Spleen (tissue), 11 donors: ENCODE measurements at regions not wholly inside any gene's neighbourhood (a gene's known extent, or its start where the extent isn't known, plus 50 kb on each side); places are given as distances from the start of the nearest gene placed in this dataset.

Source experiments
- DNase-seq: peaks from one replicate; pipeline ENCODE4 v3.0.0-alpha.2; 2020
- H3K27ac ChIP-seq, 8 donors: fragments of 200-600 bp; sonication (generic) in 7 of 8; 1 replicate in 4 of 8; 2 replicates in 4 of 8; pipeline versions ENCODE4 v1.5.0 to v1.8.0; 2016 to 2021; ENCODE audit warnings: inconsistent platforms in 4 of 8, mild to moderate bottlenecking in 4 of 8, moderate library complexity in 1 of 8
- H3K27me3 ChIP-seq, 7 donors: fragments of 200-600 bp; sonication (generic) in 6 of 7; replicated peaks in 1 of 7; 1 replicate in 4 of 7; 2 replicates in 3 of 7; pipeline versions ENCODE4 v1.5.0 to v1.8.0; 2016 to 2021; ENCODE audit warnings: inconsistent platforms in 3 of 7, mild to moderate bottlenecking in 1 of 7
- H3K36me3 ChIP-seq, 6 donors: fragments of 200-600 bp; sonication (generic) in 5 of 6; 1 replicate in 4 of 6; 2 replicates in 2 of 6; pipeline versions ENCODE4 v1.5.0 to v1.8.0; 2016 to 2021; ENCODE audit warnings: inconsistent platforms in 2 of 6
- H3K4me1 ChIP-seq, 6 donors: fragments of 200-600 bp; sonication (generic) in 5 of 6; 1 replicate in 3 of 6; 2 replicates in 3 of 6; pipeline versions ENCODE4 v1.5.0 to v1.8.0; 2016 to 2021; ENCODE audit warnings: inconsistent platforms in 3 of 6
- H3K4me3 ChIP-seq, 8 donors: fragments of 200-600 bp; sonication (generic) in 7 of 8; 1 replicate in 4 of 8; 2 replicates in 4 of 8; pipeline versions ENCODE4 v1.5.0 to v1.8.0; 2016 to 2021; ENCODE audit warnings: inconsistent platforms in 4 of 8, mild to moderate bottlenecking in 4 of 8, moderate library complexity in 2 of 8
- H3K9me3 ChIP-seq, 8 donors: fragments of 200-600 bp; sonication (generic) in 7 of 8; 1 replicate in 4 of 8; 2 replicates in 4 of 8; pipeline versions ENCODE4 v1.5.0 to v1.8.0; 2016 to 2021; ENCODE audit warnings: inconsistent platforms in 4 of 8
- POLR2A ChIP-seq, 3 donors: fragments of 450-650 bp; IDR thresholded peaks; one replicate each; pipeline ENCODE4 v1.5.1; 2017; ENCODE audit warnings: antibody characterized with exemption in 3 of 3, mild to moderate bottlenecking in 1 of 3
- POLR2AphosphoS5 ChIP-seq, 3 donors: sonication (generic); formaldehyde crosslinking; IDR thresholded peaks; one replicate each; pipeline ENCODE4 v1.5.1; 2017; ENCODE audit warnings: antibody characterized with exemption in 3 of 3
- WGBS, 5 donors: extraction: QIAGEN DNeasy Blood & Tissue Kit in 3 of 5; methylation state at CpG; one replicate each; pipeline versions ENCODE4 v1.1.5 to v1.1.7; 2013 to 2018; 5-methylcytosine and 5-hydroxymethylcytosine counted together
- intact Hi-C: fragments of 100-400 bp; cut with DNase I; formaldehyde crosslinking; loops from one replicate; pipeline ENCODE4 v1.15.0; 2023; ENCODE audit warnings: low total_unique reads
- TF ChIP-seq, protein P1 (sequence below), 11 experiments: fragments of 200-600 bp in 7 of 11; fragments of 450-650 bp in 4 of 11; sonication (generic) in 4 of 11; IDR thresholded peaks in 8 of 11; conservative IDR thresholded peaks in 3 of 11; 1 replicate in 7 of 11; 2 replicates in 4 of 11; pipeline versions ENCODE4 v1.4.0 to v1.8.0; 2016 to 2021; ENCODE audit warnings: antibody characterized with exemption in 11 of 11, inconsistent platforms in 4 of 11, mild to moderate bottlenecking in 1 of 11
- donor health status: healthy with polysubstance abuse.
- donor health status: DM: no; HTN: no; CAD: no; lungs with moderate emphysema.
- donor health status: DM: no; HTN: no; CAD: no.
- donor health status: Bipolar disorder and iron deficiency.
- donor health status: healthy.
- donor health status: DM: no; HTN: no; CAD: no.
- donor health status: DM: yes; HTN: yes; CAD: no.

- TF ChIP-seq, protein P1, sequence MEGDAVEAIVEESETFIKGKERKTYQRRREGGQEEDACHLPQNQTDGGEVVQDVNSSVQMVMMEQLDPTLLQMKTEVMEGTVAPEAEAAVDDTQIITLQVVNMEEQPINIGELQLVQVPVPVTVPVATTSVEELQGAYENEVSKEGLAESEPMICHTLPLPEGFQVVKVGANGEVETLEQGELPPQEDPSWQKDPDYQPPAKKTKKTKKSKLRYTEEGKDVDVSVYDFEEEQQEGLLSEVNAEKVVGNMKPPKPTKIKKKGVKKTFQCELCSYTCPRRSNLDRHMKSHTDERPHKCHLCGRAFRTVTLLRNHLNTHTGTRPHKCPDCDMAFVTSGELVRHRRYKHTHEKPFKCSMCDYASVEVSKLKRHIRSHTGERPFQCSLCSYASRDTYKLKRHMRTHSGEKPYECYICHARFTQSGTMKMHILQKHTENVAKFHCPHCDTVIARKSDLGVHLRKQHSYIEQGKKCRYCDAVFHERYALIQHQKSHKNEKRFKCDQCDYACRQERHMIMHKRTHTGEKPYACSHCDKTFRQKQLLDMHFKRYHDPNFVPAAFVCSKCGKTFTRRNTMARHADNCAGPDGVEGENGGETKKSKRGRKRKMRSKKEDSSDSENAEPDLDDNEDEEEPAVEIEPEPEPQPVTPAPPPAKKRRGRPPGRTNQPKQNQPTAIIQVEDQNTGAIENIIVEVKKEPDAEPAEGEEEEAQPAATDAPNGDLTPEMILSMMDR (IDR thresholded peaks at IDR 0.05 in 8 of 11, conservative IDR thresholded peaks at IDR 0.05 in 3 of 11), result no peak
- no peak for TF ChIP-seq POLR2A (IDR thresholded peaks at IDR 0.05)
- Histone ChIP-seq H3K9me3 (peaks cover 0 to 5% (median 0%) of the 10 kb centered on the region in 8 donors), H3K27ac (no peak overlapping the region), H3K27me3 (peaks cover 0 to 3% (median 0%) of the 10 kb centered on the region in 7 donors), H3K36me3 (no peaks in the 10 kb centered on the region), H3K4me1 (no peaks in the 10 kb centered on the region), H3K4me3 (no peak overlapping the region)
- WGBS, 5 donors, result 77 to 82% (median 79%) methylated on average over 7 of the region's 7 CpGs
- DNase-seq, result no peak
- intact Hi-C loops, result no loop called here
These were observed 449.1 kb upstream of the KAZN start for GRCh38 chr1:14149431-14149830.

- Histone ChIP-seq H3K4me3 (no peak overlapping the region), H3K27ac (no peak overlapping the region), H3K36me3 (no peaks in the 10 kb centered on the region), H3K4me1 (no peaks in the 10 kb centered on the region), H3K27me3 (no peaks in the 10 kb centered on the region), H3K9me3 (peaks cover 0 to 51% (median 27%) of the 10 kb centered on the region in 8 donors)
- TF ChIP-seq, protein P1 (IDR thresholded peaks at IDR 0.05 in 8 of 11, conservative IDR thresholded peaks at IDR 0.05 in 3 of 11), result no peak
- TF ChIP-seq POLR2AphosphoS5 (IDR thresholded peaks at IDR 0.05) (no peak), POLR2A (IDR thresholded peaks at IDR 0.05) (no peak)
- intact Hi-C loops, result no loop called here
- no peak for DNase-seq
- WGBS, 5 donors, result 95 to 98% (median 96%) methylated on average over 4 of the region's 4 CpGs
These were observed 441.9 kb upstream of the KAZN start for GRCh38 chr1:14156543-14156942.

GRCh38 chr1:14160781-14161180 is 437.7 kb upstream of the KAZN start:
- intact Hi-C loops, result no loop called here

DNA sequence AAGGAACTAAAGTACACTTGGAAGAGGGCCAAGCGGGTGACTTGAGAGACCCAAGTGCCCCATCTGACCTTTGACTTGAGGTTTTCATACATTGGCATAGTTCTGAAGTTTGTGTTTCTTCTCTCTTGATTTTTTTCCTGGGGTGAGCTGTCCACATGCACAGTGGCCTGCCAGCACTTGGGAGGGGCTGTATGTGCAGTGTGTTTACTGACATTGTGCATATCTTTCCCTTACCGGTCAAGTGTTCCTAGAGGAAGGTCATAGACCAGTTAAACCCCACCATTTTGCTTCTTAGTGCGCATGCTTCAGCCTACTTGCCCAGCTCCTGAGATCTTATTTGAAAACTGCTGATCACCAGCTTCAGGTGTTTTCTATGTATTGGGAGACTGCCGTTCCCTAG is 435.2 kb upstream of the KAZN start:
- peaks cover 0 to 7% (median 0%) of the 10 kb centered on the region in 7 donors for H3K27me3 ChIP-seq
- TF ChIP-seq POLR2A (IDR thresholded peaks at IDR 0.05) (no peak), POLR2AphosphoS5 (IDR thresholded peaks at IDR 0.05) (no peak)
- TF ChIP-seq, protein P1 (IDR thresholded peaks at IDR 0.05 in 8 of 11, conservative IDR thresholded peaks at IDR 0.05 in 3 of 11), result no peak
- H3K9me3 ChIP-seq, result peaks cover 0 to 17% (median 8%) of the 10 kb centered on the region in 8 donors
- intact Hi-C loops, result no loop called here
- 82 to 91% (median 88%) methylated on average over 4 of the region's 4 CpGs for WGBS, 5 donors
- H3K4me1 ChIP-seq, result peaks cover 0 to 5% (median 0%) of the 10 kb centered on the region in 6 donors
- no peak overlapping the region for H3K4me3 ChIP-seq
- no peak overlapping the region for H3K27ac ChIP-seq
- no peaks in the 10 kb centered on the region for H3K36me3 ChIP-seq
- no peak for DNase-seq

More at GRCh38 chr1:14160781-14161180, 437.7 kb upstream of the KAZN start:
- Histone ChIP-seq H3K9me3 (peaks cover 0 to 41% (median 32%) of the 10 kb centered on the region in 8 donors), H3K27ac (no peak overlapping the region), H3K36me3 (no peaks in the 10 kb centered on the region), H3K4me3 (no peak overlapping the region), H3K4me1 (no peaks in the 10 kb centered on the region), H3K27me3 (peaks cover 0 to 2% (median 0%) of the 10 kb centered on the region in 7 donors)
- no peak for DNase-seq
- 29 to 48% (median 36%) methylated on average over 2 of the region's 2 CpGs for WGBS, 5 donors
- TF ChIP-seq POLR2AphosphoS5 (IDR thresholded peaks at IDR 0.05), result no peak
- no peak for TF ChIP-seq POLR2A (IDR thresholded peaks at IDR 0.05)
- TF ChIP-seq, protein P1 (IDR thresholded peaks at IDR 0.05 in 8 of 11, conservative IDR thresholded peaks at IDR 0.05 in 3 of 11), result no peak
